PC-9 (cell line): ENCODE measurements at regions not wholly inside any gene's neighbourhood (a gene's known extent, or its start where the extent isn't known, plus 50 kb on each side); places are given as distances from the start of the nearest gene placed in this dataset.

Source experiments
- BruUV-seq: library from RNA; stranded (reverse); fragments of 400-500 nt; replicated peaks from 2 replicates; lab custom pipeline; 2021; lab: Mats Ljungman, UMichigan
- CTCF ChIA-PET: fragments of 300-600 bp; sonication (Branson Sonifier 250); formaldehyde crosslinking; loops from one replicate; lab custom pipeline; 2022; ENCODE audit warnings: antibody characterized with exemption; lab: Charles Lee
- POLR2A ChIA-PET: fragments of 300-600 bp; sonication (Branson Sonifier 250); formaldehyde crosslinking; loops from one replicate; lab custom pipeline; 2022; ENCODE audit warnings: antibody characterized with exemption; ENCODE audit not compliant: unreplicated experiment; lab: Charles Lee
- DNase-seq, 2 experiments: peaks; one replicate each; pipeline versions ENCODE4 v3.0.0 to v3.0.0-alpha.2; 2015 to 2022; ENCODE audit warnings: mixed read lengths in 1 of 2
- H2AFZ ChIP-seq: fragments of 200-600 bp; sonication (generic); 2 replicates; pipeline ENCODE4 v1.8.1; 2017; ENCODE audit warnings: antibody characterized with exemption
- H3F3A ChIP-seq: fragments of 200-600 bp; sonication (generic); 2 replicates; pipeline ENCODE4 v1.8.1; 2017; ENCODE audit warnings: antibody characterized with exemption, mild to moderate bottlenecking, low read depth; ENCODE audit not compliant: insufficient read depth
- H3K27ac ChIP-seq: fragments of 200-600 bp; sonication (generic); 2 replicates; pipeline ENCODE4 v1.6.1; 2016; ENCODE audit warnings: mixed run types
- H3K27me3 ChIP-seq: fragments of 200-600 bp; sonication (generic); 2 replicates; pipeline ENCODE4 v1.6.1; 2016; ENCODE audit warnings: low read depth, mixed run types; ENCODE audit not compliant: insufficient read depth
- H3K36me3 ChIP-seq: fragments of 200-600 bp; sonication (generic); 2 replicates; pipeline ENCODE4 v1.6.1; 2016; ENCODE audit warnings: low read depth, mixed run types
- H3K4me1 ChIP-seq: fragments of 200-600 bp; sonication (generic); replicated peaks from 2 replicates; pipeline ENCODE4 v1.6.1; 2016; ENCODE audit warnings: mixed run types; ENCODE audit not compliant: insufficient read depth
- H3K4me2 ChIP-seq: fragments of 200-600 bp; sonication (generic); 2 replicates; pipeline ENCODE4 v1.6.1; 2017; ENCODE audit warnings: mixed run types
- H3K4me3 ChIP-seq: fragments of 200-600 bp; sonication (generic); 2 replicates; pipeline ENCODE4 v1.6.1; 2016; ENCODE audit warnings: mixed run types
- H3K79me2 ChIP-seq: fragments of 200-600 bp; sonication (generic); 2 replicates; pipeline ENCODE4 v1.6.1; 2017; ENCODE audit warnings: low read depth, mixed run types
- H3K9me2 ChIP-seq: fragments of 200-600 bp; sonication (generic); 2 replicates; pipeline ENCODE4 v1.8.1; 2017; ENCODE audit warnings: mild to moderate bottlenecking; ENCODE audit not compliant: insufficient read depth
- H3K9me3 ChIP-seq: fragments of 200-600 bp; sonication (generic); 2 replicates; pipeline ENCODE4 v1.8.1; 2016; ENCODE audit warnings: low read depth; ENCODE audit not compliant: insufficient read depth
- H4K20me1 ChIP-seq: fragments of 200-600 bp; sonication (generic); 2 replicates; pipeline ENCODE4 v1.8.1; 2017; ENCODE audit not compliant: insufficient read depth
- CTCF ChIP-seq: fragments of 200-600 bp; sonication (generic); conservative IDR thresholded peaks from 2 replicates; pipeline ENCODE4 v1.6.1; 2017; ENCODE audit warnings: mixed run types, antibody characterized with exemption, mild to moderate bottlenecking, moderate library complexity
- EZH2 ChIP-seq: fragments of 200-600 bp; sonication (generic); IDR thresholded peaks from 2 replicates; pipeline ENCODE4 v1.8.0; 2017; ENCODE audit warnings: antibody characterized with exemption, low read depth
- intact Hi-C: fragments of 100-400 bp; cut with micrococcal nuclease; formaldehyde crosslinking; loops from one replicate; pipeline ENCODE4 v1.10.0; 2022; ENCODE audit not compliant: unreplicated experiment

- H3K27ac ChIP-seq = no peak overlapping the region
- no peaks in the 10 kb centered on the region for H3K27me3 ChIP-seq
- no peak overlapping the region for H2AFZ ChIP-seq
- no peak overlapping the region for H3K4me2 ChIP-seq
- H4K20me1 ChIP-seq = no peaks in the 10 kb centered on the region
- ChIA-PET CTCF (no interaction called here), POLR2A (interaction anchor here (0.7 kb wide), 1 partner anchor 195 kb away, joined by 4 read pairs; no protein-coding TSS in a partner anchor)
- DNase-seq = no peak
- peaks cover 20% of the 10 kb centered on the region for H3K4me1 ChIP-seq
- no TSS peak for BruUV-seq
- no peaks in the 10 kb centered on the region for H3K9me2 ChIP-seq
- no peaks in the 10 kb centered on the region for H3F3A ChIP-seq
- TF ChIP-seq CTCF (no peak), EZH2 (no peak)
- no peaks in the 10 kb centered on the region for H3K9me3 ChIP-seq
- H3K4me3 ChIP-seq = no peak overlapping the region
- no peaks in the 10 kb centered on the region for H3K36me3 ChIP-seq
- H3K79me2 ChIP-seq = no peaks in the 10 kb centered on the region
- intact Hi-C loops = no loop called here
These were observed 118.3 kb upstream of the ATP1A1 start for GRCh38 chr1:116254776-116255175.

GRCh38 chr1:116255486-116256285, 117.4 kb upstream of the ATP1A1 start:
- ChIA-PET POLR2A (interaction anchor here (0.7 kb wide), 2 partner anchors 194 to 241 kb away, joined by 3 to 4 read pairs; no protein-coding TSS in a partner anchor), CTCF (no interaction called here)
- no peaks in the 10 kb centered on the region for H3F3A ChIP-seq
- no peak overlapping the region for H3K27ac ChIP-seq
- H4K20me1 ChIP-seq = no peaks in the 10 kb centered on the region
- no peaks in the 10 kb centered on the region for H3K79me2 ChIP-seq
- no peaks in the 10 kb centered on the region for H3K27me3 ChIP-seq
- H3K36me3 ChIP-seq = no peaks in the 10 kb centered on the region
- no TSS peak for BruUV-seq
- H2AFZ ChIP-seq = no peak overlapping the region
- no peaks in the 10 kb centered on the region for H3K9me3 ChIP-seq
- H3K4me3 ChIP-seq = no peak overlapping the region
- H3K4me2 ChIP-seq = no peak overlapping the region
- H3K4me1 ChIP-seq = peaks cover 20% of the 10 kb centered on the region
- no peaks in the 10 kb centered on the region for H3K9me2 ChIP-seq
- TF ChIP-seq EZH2 (no peak), CTCF (no peak)
- DNase-seq = no peak
- intact Hi-C loops = no loop called here

- TF ChIP-seq EZH2 (no peak), CTCF (no peak)
- Histone ChIP-seq H3K4me2 (no peak overlapping the region), H3K9me3 (no peaks in the 10 kb centered on the region), H2AFZ (no peak overlapping the region), H3K79me2 (no peaks in the 10 kb centered on the region), H3K36me3 (no peaks in the 10 kb centered on the region), H4K20me1 (no peaks in the 10 kb centered on the region), H3K4me1 (peaks cover 20% of the 10 kb centered on the region), H3F3A (no peaks in the 10 kb centered on the region), H3K4me3 (no peak overlapping the region), H3K27ac (no peak overlapping the region), H3K27me3 (no peaks in the 10 kb centered on the region), H3K9me2 (no peaks in the 10 kb centered on the region)
- no TSS peak for BruUV-seq
- no peak for DNase-seq
- intact Hi-C loops = no loop called here
- ChIA-PET CTCF (no interaction called here), POLR2A (no interaction called here)
These were observed 116.8 kb upstream of the ATP1A1 start for GRCh38 chr1:116256286-116256649.
